Vagina (tissue), 2 donors: ENCODE measurements at regions not wholly inside any gene's neighbourhood (a gene's known extent, or its start where the extent isn't known, plus 50 kb on each side); places are given as distances from the start of the nearest gene placed in this dataset.

ENCODE experiments used
- DNase-seq, 2 donors: peaks; one replicate each; pipeline ENCODE4 v3.0.0-alpha.2; 2017; ENCODE audit errors: extremely low spot score in 2 of 2
- H3K27ac ChIP-seq: fragments of 200-600 bp; sonication (generic); one replicate; pipeline ENCODE4 v1.5.1; 2019
- H3K27me3 ChIP-seq: fragments of 200-600 bp; sonication (generic); one replicate; pipeline ENCODE4 v1.5.1; 2019
- H3K36me3 ChIP-seq, 2 donors: fragments of 200-600 bp; sonication (generic); one replicate each; pipeline ENCODE4 v1.5.1; 2017 to 2019
- H3K4me1 ChIP-seq: fragments of 200-600 bp; sonication (generic); one replicate; pipeline ENCODE4 v1.5.1; 2019
- H3K4me3 ChIP-seq, 2 donors: fragments of 200-600 bp; sonication (generic); 1 replicate in 1 of 2; 2 replicates in 1 of 2; pipeline ENCODE4 v1.5.1; 2016 to 2019
- H3K9me3 ChIP-seq: fragments of 200-600 bp; sonication (generic); one replicate; pipeline ENCODE4 v1.5.1; 2019
- POLR2A ChIP-seq, 2 donors: fragments of 450-650 bp; IDR thresholded peaks; one replicate each; pipeline ENCODE4 v1.6.1; 2017; ENCODE audit warnings: antibody characterized with exemption in 2 of 2, mild to moderate bottlenecking in 2 of 2, moderate library complexity in 2 of 2
- POLR2AphosphoS5 ChIP-seq, 2 donors: sonication (generic); formaldehyde crosslinking; IDR thresholded peaks; one replicate each; pipeline ENCODE4 v1.9.0; 2017; ENCODE audit warnings: antibody characterized with exemption in 2 of 2, mild to moderate bottlenecking in 2 of 2, low read depth in 1 of 2; ENCODE audit not compliant: insufficient read depth in 1 of 2
- intact Hi-C: fragments of 100-400 bp; cut with DNase I; formaldehyde crosslinking; loops from one replicate; pipeline ENCODE4 v1.15.1; 2023
- TF ChIP-seq, protein P1 (sequence below), 3 experiments: fragments of 450-650 bp in 2 of 3; fragments of 200-600 bp in 1 of 3; sonication (generic) in 1 of 3; IDR thresholded peaks; one replicate each; pipeline ENCODE4 v1.5.1; 2017 to 2019; ENCODE audit warnings: antibody characterized with exemption in 3 of 3, mild to moderate bottlenecking in 2 of 3, moderate library complexity in 2 of 3

DNA sequence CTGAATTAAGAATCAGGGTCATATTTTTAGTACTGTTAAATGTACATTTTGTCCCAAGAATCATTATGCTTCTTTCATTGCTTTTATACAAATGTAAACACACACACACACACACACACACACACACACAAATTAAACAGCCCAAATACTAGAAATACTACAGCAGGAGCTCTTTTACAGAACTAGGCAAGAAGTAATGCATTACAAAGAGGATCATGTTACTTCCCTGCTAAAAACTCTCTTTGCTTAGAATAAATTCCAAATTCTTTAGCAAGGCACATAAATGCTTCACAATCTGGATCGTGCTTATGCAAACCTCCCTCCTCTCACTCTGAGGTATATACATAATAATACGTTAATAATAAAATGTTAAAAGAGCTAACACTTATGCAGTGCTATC is 720.4 kb upstream of the ADGRL4 start:
- no peak overlapping the region for H3K27ac ChIP-seq
- intact Hi-C loops = no loop called here
- H3K4me3 ChIP-seq = no peak overlapping the region
- no peaks in the 10 kb centered on the region for H3K27me3 ChIP-seq
- TF ChIP-seq POLR2AphosphoS5 (IDR thresholded peaks at IDR 0.05; ENCODE audit: insufficient read depth in 1 of 2, low read depth in 1 of 2) (no peak), POLR2A (IDR thresholded peaks at IDR 0.05) (no peak)
- TF ChIP-seq, protein P1, sequence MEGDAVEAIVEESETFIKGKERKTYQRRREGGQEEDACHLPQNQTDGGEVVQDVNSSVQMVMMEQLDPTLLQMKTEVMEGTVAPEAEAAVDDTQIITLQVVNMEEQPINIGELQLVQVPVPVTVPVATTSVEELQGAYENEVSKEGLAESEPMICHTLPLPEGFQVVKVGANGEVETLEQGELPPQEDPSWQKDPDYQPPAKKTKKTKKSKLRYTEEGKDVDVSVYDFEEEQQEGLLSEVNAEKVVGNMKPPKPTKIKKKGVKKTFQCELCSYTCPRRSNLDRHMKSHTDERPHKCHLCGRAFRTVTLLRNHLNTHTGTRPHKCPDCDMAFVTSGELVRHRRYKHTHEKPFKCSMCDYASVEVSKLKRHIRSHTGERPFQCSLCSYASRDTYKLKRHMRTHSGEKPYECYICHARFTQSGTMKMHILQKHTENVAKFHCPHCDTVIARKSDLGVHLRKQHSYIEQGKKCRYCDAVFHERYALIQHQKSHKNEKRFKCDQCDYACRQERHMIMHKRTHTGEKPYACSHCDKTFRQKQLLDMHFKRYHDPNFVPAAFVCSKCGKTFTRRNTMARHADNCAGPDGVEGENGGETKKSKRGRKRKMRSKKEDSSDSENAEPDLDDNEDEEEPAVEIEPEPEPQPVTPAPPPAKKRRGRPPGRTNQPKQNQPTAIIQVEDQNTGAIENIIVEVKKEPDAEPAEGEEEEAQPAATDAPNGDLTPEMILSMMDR (IDR thresholded peaks at IDR 0.05) = no peak
- DNase-seq = no peak
- H3K36me3 ChIP-seq = no peaks in the 10 kb centered on the region
- H3K4me1 ChIP-seq = no peaks in the 10 kb centered on the region
- H3K9me3 ChIP-seq = no peaks in the 10 kb centered on the region

DNA sequence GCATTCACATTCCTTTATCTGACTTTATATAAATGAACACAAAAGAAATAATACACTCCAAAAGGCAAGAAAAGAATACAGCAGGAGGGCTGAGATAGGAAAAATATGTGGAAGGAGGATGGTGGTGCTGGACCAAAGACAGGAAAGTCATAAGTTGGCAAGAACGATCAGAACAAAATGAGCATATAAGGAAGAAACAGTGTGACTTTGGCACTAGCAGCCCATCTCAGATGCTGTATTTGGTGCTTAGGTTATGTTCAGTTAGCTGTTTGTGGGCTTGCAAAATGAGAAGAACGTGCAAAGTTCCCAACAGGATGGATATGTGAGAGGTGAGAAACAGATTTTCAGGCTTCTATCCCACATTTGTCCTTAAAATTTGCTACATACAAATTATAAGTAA is 719.8 kb upstream of the ADGRL4 start:
- TF ChIP-seq POLR2A (IDR thresholded peaks at IDR 0.05) (no peak), POLR2AphosphoS5 (IDR thresholded peaks at IDR 0.05; ENCODE audit: insufficient read depth in 1 of 2, low read depth in 1 of 2) (no peak)
- TF ChIP-seq, protein P1 (IDR thresholded peaks at IDR 0.05) = no peak
- no peaks in the 10 kb centered on the region for H3K36me3 ChIP-seq
- no peaks in the 10 kb centered on the region for H3K4me1 ChIP-seq
- no peak overlapping the region for H3K27ac ChIP-seq
- H3K9me3 ChIP-seq = no peaks in the 10 kb centered on the region
- H3K27me3 ChIP-seq = no peaks in the 10 kb centered on the region
- H3K4me3 ChIP-seq = no peak overlapping the region
- intact Hi-C loops = no loop called here
- no peak for DNase-seq

DNA sequence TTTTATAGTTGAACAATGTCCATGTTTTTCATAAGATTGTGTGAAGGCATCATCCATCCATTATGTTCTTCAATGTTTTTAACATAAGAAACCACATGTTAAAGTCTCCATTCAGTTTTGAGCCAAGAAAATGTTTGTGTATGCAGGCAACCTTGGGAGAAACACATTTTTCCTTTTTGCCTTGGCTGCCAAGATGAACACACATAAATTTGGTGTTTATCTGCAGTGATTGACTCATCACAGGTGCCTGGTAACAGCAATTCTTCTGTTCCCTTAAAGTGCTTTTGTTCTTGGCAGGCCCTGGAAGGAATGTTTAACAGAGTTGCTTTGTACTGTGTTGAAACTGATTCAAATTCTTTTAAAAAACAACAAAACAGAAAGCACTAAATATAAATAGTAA is 709.9 kb upstream of the ADGRL4 start:
- TF ChIP-seq POLR2A (IDR thresholded peaks at IDR 0.05) (no peak), POLR2AphosphoS5 (IDR thresholded peaks at IDR 0.05; ENCODE audit: insufficient read depth in 1 of 2, low read depth in 1 of 2) (no peak)
- TF ChIP-seq, protein P1 (IDR thresholded peaks at IDR 0.05) = no peak
- no peaks in the 10 kb centered on the region for H3K36me3 ChIP-seq
- no peak overlapping the region for H3K4me3 ChIP-seq
- DNase-seq = no peak
- H3K27me3 ChIP-seq = no peaks in the 10 kb centered on the region
- intact Hi-C loops = no loop called here
- H3K9me3 ChIP-seq = no peaks in the 10 kb centered on the region
- no peak overlapping the region for H3K27ac ChIP-seq
- no peaks in the 10 kb centered on the region for H3K4me1 ChIP-seq

- H3K36me3 ChIP-seq = no peaks in the 10 kb centered on the region
- no peak for DNase-seq
- no peak overlapping the region for H3K4me3 ChIP-seq
- intact Hi-C loops = no loop called here
- no peaks in the 10 kb centered on the region for H3K9me3 ChIP-seq
- H3K27me3 ChIP-seq = no peaks in the 10 kb centered on the region
- TF ChIP-seq POLR2AphosphoS5 (IDR thresholded peaks at IDR 0.05; ENCODE audit: insufficient read depth in 1 of 2, low read depth in 1 of 2) = no peak
- no peak for TF ChIP-seq POLR2A (IDR thresholded peaks at IDR 0.05)
- TF ChIP-seq, protein P1 (IDR thresholded peaks at IDR 0.05) = no peak
- H3K27ac ChIP-seq = no peak overlapping the region
- H3K4me1 ChIP-seq = no peaks in the 10 kb centered on the region
Measured at GRCh38 chr1:79714664-79715063, 708.1 kb upstream of the ADGRL4 start.

- H3K27ac ChIP-seq = no peak overlapping the region
- no peaks in the 10 kb centered on the region for H3K4me1 ChIP-seq
- no peaks in the 10 kb centered on the region for H3K9me3 ChIP-seq
- TF ChIP-seq, protein P1 (IDR thresholded peaks at IDR 0.05) = no peak
- TF ChIP-seq POLR2A (IDR thresholded peaks at IDR 0.05) = no peak
- no peak for TF ChIP-seq POLR2AphosphoS5 (IDR thresholded peaks at IDR 0.05; ENCODE audit: insufficient read depth in 1 of 2, low read depth in 1 of 2)
- H3K36me3 ChIP-seq = no peaks in the 10 kb centered on the region
- no peaks in the 10 kb centered on the region for H3K27me3 ChIP-seq
- no peak overlapping the region for H3K4me3 ChIP-seq
- DNase-seq = no peak
- intact Hi-C loops = no loop called here
Measured at GRCh38 chr1:79711001-79711431, 704.5 kb upstream of the ADGRL4 start.
